Esophagus squamous epithelium (tissue), 4 donors: ENCODE measurements at regions not wholly inside any gene's neighbourhood (a gene's known extent, or its start where the extent isn't known, plus 50 kb on each side); places are given as distances from the start of the nearest gene placed in this dataset.

Experiments
- CTCF ChIP-seq, 6 experiments: fragments of 450-650 bp in 4 of 6; fragments of 200-600 bp in 2 of 6; sonication (generic) in 2 of 6; IDR thresholded peaks; one replicate each; pipeline ENCODE4 v1.5.1; 2016 to 2019; ENCODE audit warnings: antibody characterized with exemption in 6 of 6, mild to moderate bottlenecking in 4 of 6, moderate library complexity in 4 of 6
- POLR2A ChIP-seq, 4 donors: fragments of 450-650 bp; IDR thresholded peaks; one replicate each; pipeline ENCODE4 v1.6.1; 2017; ENCODE audit warnings: antibody characterized with exemption in 4 of 4, mild to moderate bottlenecking in 4 of 4, moderate library complexity in 3 of 4

GRCh38 chr17:70603226-70603625 lies 433.9 kb downstream of the KCNJ2 start:
- TF ChIP-seq CTCF (IDR thresholded peaks at IDR 0.05), result no peak
- TF ChIP-seq POLR2A (IDR thresholded peaks at IDR 0.05), result no peak
